ENCODE measurements at regions not wholly inside any gene's neighbourhood (a gene's known extent, or its start where the extent isn't known, plus 50 kb on each side); places are given as distances from the start of the nearest gene placed in this dataset.
A peak's percentile ranks its signal among the peaks of the same experiment; 100 is the strongest.

GRCh38 chr4:134935320-134935719 lies 733.7 kb upstream of the PABPC4L start:
- H3K9me3 ChIP-seq (replicated peaks; ENCODE audit: control insufficient read depth, insufficient read depth, low read length), result no peaks in the 10 kb centered on the region
- CTCF ChIA-PET, result interaction anchor here (0.8 to 1.0 kb wide), 2 partner anchors 1789 to 1932 kb away, joined by 3 to 4 read pairs; no protein-coding TSS in a partner anchor
- no peak for TF ChIP-seq JUN (IDR thresholded peaks at IDR 0.05; ENCODE audit: borderline replicate concordance, insufficient read depth, insufficient read length, low read depth)
- TF ChIP-seq, protein P1, sequence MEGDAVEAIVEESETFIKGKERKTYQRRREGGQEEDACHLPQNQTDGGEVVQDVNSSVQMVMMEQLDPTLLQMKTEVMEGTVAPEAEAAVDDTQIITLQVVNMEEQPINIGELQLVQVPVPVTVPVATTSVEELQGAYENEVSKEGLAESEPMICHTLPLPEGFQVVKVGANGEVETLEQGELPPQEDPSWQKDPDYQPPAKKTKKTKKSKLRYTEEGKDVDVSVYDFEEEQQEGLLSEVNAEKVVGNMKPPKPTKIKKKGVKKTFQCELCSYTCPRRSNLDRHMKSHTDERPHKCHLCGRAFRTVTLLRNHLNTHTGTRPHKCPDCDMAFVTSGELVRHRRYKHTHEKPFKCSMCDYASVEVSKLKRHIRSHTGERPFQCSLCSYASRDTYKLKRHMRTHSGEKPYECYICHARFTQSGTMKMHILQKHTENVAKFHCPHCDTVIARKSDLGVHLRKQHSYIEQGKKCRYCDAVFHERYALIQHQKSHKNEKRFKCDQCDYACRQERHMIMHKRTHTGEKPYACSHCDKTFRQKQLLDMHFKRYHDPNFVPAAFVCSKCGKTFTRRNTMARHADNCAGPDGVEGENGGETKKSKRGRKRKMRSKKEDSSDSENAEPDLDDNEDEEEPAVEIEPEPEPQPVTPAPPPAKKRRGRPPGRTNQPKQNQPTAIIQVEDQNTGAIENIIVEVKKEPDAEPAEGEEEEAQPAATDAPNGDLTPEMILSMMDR (IDR thresholded peaks at IDR 0.05; ENCODE audit: extremely low read depth in 1 of 2, insufficient read depth in 1 of 2, low read depth in 1 of 2, low read length in 2 of 2), result peak in 1 of 2 donors; percentile 47
- no peak for TF ChIP-seq POLR2AphosphoS5 (IDR thresholded peaks at IDR 0.05; ENCODE audit: insufficient read depth, low read depth, low read length)
- TF ChIP-seq MAX (IDR thresholded peaks at IDR 0.05; ENCODE audit: insufficient read depth, insufficient read length), result no peak
- TF ChIP-seq GATA2 (IDR thresholded peaks at IDR 0.05; ENCODE audit: insufficient read depth, insufficient read length, low read depth, low read length), result no peak
- TF ChIP-seq MYC (IDR thresholded peaks at IDR 0.05; ENCODE audit: low read depth, low read length), result no peak
- no peak for TF ChIP-seq EZH2 (IDR thresholded peaks at IDR 0.05; ENCODE audit: borderline replicate concordance, low read depth, low read length, severe bottlenecking)
- no peak for TF ChIP-seq POLR2A (IDR thresholded peaks at IDR 0.05; ENCODE audit: low read depth, low read length)
- no peak overlapping the region for H3K9ac ChIP-seq (replicated peaks; ENCODE audit: extremely low read depth, insufficient read depth, low read length)
- FAIRE-seq (peak; percentile 48), DNase-seq (ENCODE audit: low read depth, low spot score) (peak; percentile 49)
- no peaks in the 10 kb centered on the region for H3K27me3 ChIP-seq (ENCODE audit: control insufficient read depth in 2 of 2, insufficient read depth in 2 of 2, low read length in 2 of 2)
- H4K20me1 ChIP-seq (replicated peaks; ENCODE audit: control insufficient read depth, extremely low read depth, insufficient read depth, low read length), result no peaks in the 10 kb centered on the region
- H3K9me1 ChIP-seq (replicated peaks; ENCODE audit: control insufficient read depth, extremely low read depth, insufficient read depth, low read length), result no peaks in the 10 kb centered on the region
- no peaks in the 10 kb centered on the region for H3K36me3 ChIP-seq (ENCODE audit: control insufficient read depth in 2 of 2, extremely low read depth in 1 of 2, insufficient read depth in 2 of 2, low read length in 2 of 2)
- dilution Hi-C loops (cut with MboI; ENCODE audit: extremely low pct_ligation_motif_present, low sequenced_read_pairs), result no loop called here
- H2AFZ ChIP-seq (ENCODE audit: low read depth, low read length), result no peak overlapping the region
- BruUV-seq (replicated peaks), result no TSS peak
- no peaks in the 10 kb centered on the region for H3K4me1 ChIP-seq (ENCODE audit: control insufficient read depth, extremely low read depth, insufficient read depth, low read length)
- H3K4me3 ChIP-seq (replicated peaks in 1 of 3; ENCODE audit: insufficient read depth in 1 of 3, low read depth in 1 of 3, low read length in 3 of 3), result no peak overlapping the region
- no peak overlapping the region for H3K4me2 ChIP-seq (ENCODE audit: insufficient read depth, low read length)
- no peak overlapping the region for H3K27ac ChIP-seq (ENCODE audit: insufficient read depth, low read depth, low read length)
- H3K79me2 ChIP-seq (ENCODE audit: control insufficient read depth, insufficient read depth, low read length), result no peaks in the 10 kb centered on the region
- intact Hi-C loops (cut with micrococcal nuclease), result loop anchor here (1.0 to 10.0 kb wide), 7 partner anchors 465 to 1929 kb away; no protein-coding TSS in a partner anchor
- POLR2A ChIA-PET, result no interaction called here
